DOHH2 (cell line): ENCODE measurements at regions not wholly inside any gene's neighbourhood (a gene's known extent, or its start where the extent isn't known, plus 50 kb on each side); places are given as distances from the start of the nearest gene placed in this dataset.

Experiments
- H3F3A ChIP-seq: fragments of 200-600 bp; sonication (generic), shearing (Covaris generic); 2 replicates; pipeline ENCODE4 v1.6.0; 2016; ENCODE audit warnings: antibody characterized with exemption, mild to moderate bottlenecking; ENCODE audit not compliant: control insufficient read depth, insufficient read depth
- H3K27ac ChIP-seq: fragments of 200-600 bp; sonication (generic); 2 replicates; pipeline ENCODE4 v1.5.1; 2014; ENCODE audit warnings: low read depth, mild to moderate bottlenecking, low read length, moderate library complexity
- H3K27me3 ChIP-seq: fragments of 200-600 bp; sonication (generic); 2 replicates; pipeline ENCODE4 v1.6.1; 2014; ENCODE audit warnings: mild to moderate bottlenecking, low read length, mixed read lengths; ENCODE audit not compliant: control insufficient read depth
- H3K36me3 ChIP-seq: fragments of 200-600 bp; sonication (generic); 2 replicates; pipeline ENCODE4 v1.6.1; 2014; ENCODE audit warnings: mild to moderate bottlenecking, low read length, moderate library complexity, mixed read lengths; ENCODE audit not compliant: control insufficient read depth
- H3K4me1 ChIP-seq: fragments of 200-600 bp; sonication (generic); 2 replicates; pipeline ENCODE4 v1.6.1; 2014; ENCODE audit warnings: mild to moderate bottlenecking, low read length, mixed read lengths; ENCODE audit not compliant: control insufficient read depth
- H3K4me2 ChIP-seq: fragments of 200-600 bp; sonication (generic); 2 replicates; pipeline ENCODE4 v1.6.0; 2014; ENCODE audit warnings: mild to moderate bottlenecking, low read length, moderate library complexity
- H3K4me3 ChIP-seq: fragments of 200-600 bp; sonication (generic); 2 replicates; pipeline ENCODE4 v1.5.1; 2014; ENCODE audit warnings: mild to moderate bottlenecking, low read length, mixed read lengths
- H3K79me2 ChIP-seq: fragments of 200-600 bp; sonication (generic); 2 replicates; pipeline ENCODE4 v1.6.1; 2014; ENCODE audit warnings: mild to moderate bottlenecking, low read length, mixed read lengths; ENCODE audit not compliant: control insufficient read depth
- H3K9me2 ChIP-seq: fragments of 200-600 bp; sonication (generic); replicated peaks from 2 replicates; pipeline ENCODE4 v1.6.1; 2014; ENCODE audit warnings: mild to moderate bottlenecking, low read length, mixed read lengths; ENCODE audit not compliant: control insufficient read depth
- H3K9me3 ChIP-seq: fragments of 200-600 bp; sonication (generic); 2 replicates; pipeline ENCODE4 v1.6.1; 2014; ENCODE audit warnings: antibody characterized with exemption, low read length, mixed read lengths; ENCODE audit not compliant: control insufficient read depth, insufficient read depth
- H4K20me1 ChIP-seq: fragments of 200-600 bp; sonication (generic); 2 replicates; pipeline ENCODE4 v1.6.0; 2014; ENCODE audit warnings: low read depth, mild to moderate bottlenecking, antibody characterized with exemption, low read length, moderate library complexity; ENCODE audit not compliant: control insufficient read depth, insufficient read depth
- CTCF ChIP-seq: fragments of 200-600 bp; sonication (generic); IDR thresholded peaks from one replicate; pipeline ENCODE4 v1.5.1; 2014; ENCODE audit warnings: antibody characterized with exemption, mild to moderate bottlenecking, low read depth, low read length; ENCODE audit not compliant: poor library complexity, severe bottlenecking
- EZH2phosphoT487 ChIP-seq: fragments of 200-600 bp; sonication (generic); IDR thresholded peaks from 2 replicates; pipeline ENCODE4 v1.6.1; 2017; ENCODE audit warnings: borderline replicate concordance, mild to moderate bottlenecking, antibody characterized with exemption, low read length, moderate library complexity, mixed read lengths

GRCh38 chr12:131253376-131254026, 299.8 kb downstream of the ADGRD1 start:
- H3F3A ChIP-seq = no peaks in the 10 kb centered on the region
- H3K9me2 ChIP-seq = no peaks in the 10 kb centered on the region
- no peaks in the 10 kb centered on the region for H3K36me3 ChIP-seq
- H3K9me3 ChIP-seq = no peaks in the 10 kb centered on the region
- TF ChIP-seq EZH2phosphoT487 (no peak), CTCF (no peak)
- no peaks in the 10 kb centered on the region for H3K27me3 ChIP-seq
- H3K27ac ChIP-seq = no peak overlapping the region
- H3K4me3 ChIP-seq = no peak overlapping the region
- no peaks in the 10 kb centered on the region for H4K20me1 ChIP-seq
- no peaks in the 10 kb centered on the region for H3K4me1 ChIP-seq
- H3K79me2 ChIP-seq = no peaks in the 10 kb centered on the region
- H3K4me2 ChIP-seq = no peak overlapping the region

- no peak for TF ChIP-seq CTCF
- no peak for TF ChIP-seq EZH2phosphoT487
- H3K9me3 ChIP-seq = no peaks in the 10 kb centered on the region
Observed at GRCh38 chr12:131254374-131254773, 300.7 kb downstream of the ADGRD1 start.

GRCh38 chr12:131258398-131258797, 304.7 kb downstream of the ADGRD1 start:
- H3K27me3 ChIP-seq = no peaks in the 10 kb centered on the region
- H3K79me2 ChIP-seq = no peaks in the 10 kb centered on the region
- no peaks in the 10 kb centered on the region for H3K4me1 ChIP-seq
- H3K9me3 ChIP-seq = no peaks in the 10 kb centered on the region
- no peaks in the 10 kb centered on the region for H3K36me3 ChIP-seq
- H4K20me1 ChIP-seq = no peaks in the 10 kb centered on the region
- no peak overlapping the region for H3K27ac ChIP-seq
- H3K9me2 ChIP-seq = no peaks in the 10 kb centered on the region
- TF ChIP-seq CTCF (no peak), EZH2phosphoT487 (no peak)
- H3F3A ChIP-seq = no peaks in the 10 kb centered on the region
- no peak overlapping the region for H3K4me3 ChIP-seq
- no peak overlapping the region for H3K4me2 ChIP-seq

More at GRCh38 chr12:131254374-131254773, 300.7 kb downstream of the ADGRD1 start:
- Histone ChIP-seq H4K20me1 (no peaks in the 10 kb centered on the region), H3K4me2 (no peak overlapping the region), H3K9me2 (no peaks in the 10 kb centered on the region), H3K4me3 (no peak overlapping the region), H3K79me2 (no peaks in the 10 kb centered on the region), H3K27ac (no peak overlapping the region), H3F3A (no peaks in the 10 kb centered on the region), H3K27me3 (no peaks in the 10 kb centered on the region), H3K36me3 (no peaks in the 10 kb centered on the region), H3K4me1 (no peaks in the 10 kb centered on the region)
